ENCODE measurements at regions not wholly inside any gene's neighbourhood (a gene's known extent, or its start where the extent isn't known, plus 50 kb on each side); places are given as distances from the start of the nearest gene placed in this dataset.

DNA sequence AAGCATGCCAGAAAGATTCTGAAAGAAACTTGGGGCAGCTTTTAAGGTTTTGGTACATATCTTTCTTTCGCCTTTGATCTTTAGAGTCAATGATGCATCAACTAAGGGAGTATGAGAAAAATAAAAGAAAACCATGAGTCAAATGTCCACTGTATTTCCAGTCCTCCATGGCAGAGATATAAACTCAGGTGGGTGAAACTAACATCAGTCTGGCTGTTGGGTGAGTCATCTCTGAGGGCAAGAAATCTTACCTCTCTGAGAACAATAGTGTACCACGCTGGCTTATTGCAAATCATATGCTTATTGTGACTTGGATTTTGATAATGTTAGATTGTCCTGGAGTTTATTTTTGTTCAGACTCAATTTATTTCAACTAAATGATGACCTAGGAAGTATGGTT lies 521.0 kb downstream of the PLCL1 start:
- no peak overlapping the region for H3K4me3 ChIP-seq (ENCODE audit: low read depth, low read length)
- TF ChIP-seq, protein P1, sequence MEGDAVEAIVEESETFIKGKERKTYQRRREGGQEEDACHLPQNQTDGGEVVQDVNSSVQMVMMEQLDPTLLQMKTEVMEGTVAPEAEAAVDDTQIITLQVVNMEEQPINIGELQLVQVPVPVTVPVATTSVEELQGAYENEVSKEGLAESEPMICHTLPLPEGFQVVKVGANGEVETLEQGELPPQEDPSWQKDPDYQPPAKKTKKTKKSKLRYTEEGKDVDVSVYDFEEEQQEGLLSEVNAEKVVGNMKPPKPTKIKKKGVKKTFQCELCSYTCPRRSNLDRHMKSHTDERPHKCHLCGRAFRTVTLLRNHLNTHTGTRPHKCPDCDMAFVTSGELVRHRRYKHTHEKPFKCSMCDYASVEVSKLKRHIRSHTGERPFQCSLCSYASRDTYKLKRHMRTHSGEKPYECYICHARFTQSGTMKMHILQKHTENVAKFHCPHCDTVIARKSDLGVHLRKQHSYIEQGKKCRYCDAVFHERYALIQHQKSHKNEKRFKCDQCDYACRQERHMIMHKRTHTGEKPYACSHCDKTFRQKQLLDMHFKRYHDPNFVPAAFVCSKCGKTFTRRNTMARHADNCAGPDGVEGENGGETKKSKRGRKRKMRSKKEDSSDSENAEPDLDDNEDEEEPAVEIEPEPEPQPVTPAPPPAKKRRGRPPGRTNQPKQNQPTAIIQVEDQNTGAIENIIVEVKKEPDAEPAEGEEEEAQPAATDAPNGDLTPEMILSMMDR (conservative IDR thresholded peaks at IDR 0.05; ENCODE audit: low read depth, low read length): no peak
- no peak for DNase-seq (ENCODE audit: low read depth)

DNA sequence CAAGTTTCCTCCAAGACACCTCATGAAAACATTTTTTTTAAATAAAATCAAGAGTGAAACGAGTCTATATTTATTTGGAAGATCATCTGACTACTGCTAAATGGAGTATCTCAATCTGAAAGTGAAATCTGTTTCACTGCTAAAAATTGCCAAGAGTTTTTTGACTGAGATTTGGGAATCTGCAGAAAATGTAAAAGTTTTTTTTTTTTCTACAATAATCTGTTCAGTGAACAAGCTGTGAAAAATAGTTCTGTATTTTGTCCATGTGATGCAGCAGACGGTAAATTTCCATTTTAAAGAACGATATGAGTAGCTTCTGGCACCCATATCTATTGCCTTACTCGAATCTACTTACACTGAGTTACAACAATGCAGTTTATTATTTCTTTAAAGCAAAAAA lies 519.7 kb downstream of the PLCL1 start:
- H3K4me3 ChIP-seq (ENCODE audit: low read depth, low read length): no peak overlapping the region
- no peak for DNase-seq (ENCODE audit: low read depth)
- TF ChIP-seq, protein P1 (conservative IDR thresholded peaks at IDR 0.05; ENCODE audit: low read depth, low read length): no peak

DNA sequence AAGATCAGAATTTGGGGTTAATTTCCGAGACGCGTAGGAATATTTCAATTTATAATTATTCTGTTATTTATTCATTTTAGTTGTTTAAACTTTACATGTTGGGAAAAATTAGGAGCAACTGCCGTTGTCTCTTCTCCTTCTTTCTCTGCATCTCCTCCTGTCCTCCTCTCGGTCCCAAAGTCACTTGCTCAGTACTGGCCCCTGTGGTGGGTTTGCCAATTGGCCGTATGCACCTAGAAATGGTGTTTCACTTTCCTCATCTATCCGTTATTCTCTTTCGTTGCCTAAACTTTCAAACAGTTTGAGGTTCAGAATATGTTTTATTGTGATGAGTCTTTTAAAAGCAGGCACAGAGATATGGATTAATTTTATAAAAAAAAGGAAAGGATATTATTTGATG lies 517.9 kb downstream of the PLCL1 start:
- no peak overlapping the region for H3K4me3 ChIP-seq (ENCODE audit: low read depth, low read length)
- TF ChIP-seq, protein P1 (conservative IDR thresholded peaks at IDR 0.05; ENCODE audit: low read depth, low read length): peak; percentile 41

DNA sequence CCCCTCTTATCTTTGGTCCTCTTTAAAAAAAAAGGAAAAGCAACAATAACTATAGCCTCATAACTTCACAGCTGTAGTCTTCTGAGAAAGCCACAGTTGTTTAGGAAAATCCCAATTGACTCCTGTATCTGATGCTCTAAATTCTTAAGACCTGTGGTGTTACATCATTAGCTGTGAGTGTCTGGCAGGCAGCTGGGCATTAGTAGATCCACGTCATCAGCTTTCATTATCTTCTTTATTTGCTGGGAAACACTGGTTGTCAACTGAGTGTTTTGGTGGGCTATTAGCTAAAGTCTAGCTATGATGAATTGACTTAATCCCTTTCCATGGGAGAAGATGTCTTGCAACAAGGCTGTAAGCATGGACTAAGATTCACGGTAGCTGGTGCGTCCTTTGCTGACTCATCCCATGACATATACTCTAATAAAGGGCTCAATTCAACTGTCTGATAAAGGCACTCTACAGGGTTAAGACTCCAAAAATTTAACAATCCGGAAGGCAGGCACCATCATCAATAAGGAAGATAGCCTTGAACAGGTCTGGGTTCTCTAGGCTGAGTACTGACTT lies 517.2 kb downstream of the PLCL1 start:
- no peak for DNase-seq (ENCODE audit: low read depth)
- TF ChIP-seq, protein P1 (conservative IDR thresholded peaks at IDR 0.05; ENCODE audit: low read depth, low read length): no peak
- H3K4me3 ChIP-seq (ENCODE audit: low read depth, low read length): no peak overlapping the region

More for the DNA sequence above, 517.9 kb downstream of the PLCL1 start:
- DNase-seq (ENCODE audit: low read depth): no peak

DNA sequence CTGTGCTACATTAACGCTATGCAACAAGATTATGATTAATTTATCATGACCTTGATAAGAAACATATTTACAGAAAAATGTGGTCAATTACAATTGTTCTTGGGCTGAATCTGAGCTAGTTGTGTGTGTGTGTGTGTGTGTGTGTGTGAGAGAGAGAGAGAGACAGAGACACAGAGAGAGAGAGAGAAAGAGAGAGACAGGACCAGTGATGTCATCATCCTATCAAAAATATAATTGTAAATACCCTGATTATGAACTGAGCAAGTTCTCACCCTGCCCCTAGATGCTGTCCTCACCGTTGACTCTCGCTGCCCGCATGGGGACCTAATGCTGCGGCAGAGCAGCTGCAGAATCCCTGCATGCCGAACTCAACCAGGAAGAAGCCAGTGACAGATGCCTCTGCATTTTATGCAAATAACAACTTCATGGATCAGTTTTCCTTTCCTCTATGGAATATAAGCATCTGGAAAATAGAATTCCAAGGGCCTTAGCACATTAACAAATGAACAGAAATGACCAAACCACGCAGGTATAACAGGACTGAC lies 512.5 kb downstream of the PLCL1 start:
- DNase-seq (ENCODE audit: low read depth): no peak
- H3K4me3 ChIP-seq (ENCODE audit: low read depth, low read length): no peak overlapping the region
- TF ChIP-seq, protein P1 (conservative IDR thresholded peaks at IDR 0.05; ENCODE audit: low read depth, low read length): no peak

DNA sequence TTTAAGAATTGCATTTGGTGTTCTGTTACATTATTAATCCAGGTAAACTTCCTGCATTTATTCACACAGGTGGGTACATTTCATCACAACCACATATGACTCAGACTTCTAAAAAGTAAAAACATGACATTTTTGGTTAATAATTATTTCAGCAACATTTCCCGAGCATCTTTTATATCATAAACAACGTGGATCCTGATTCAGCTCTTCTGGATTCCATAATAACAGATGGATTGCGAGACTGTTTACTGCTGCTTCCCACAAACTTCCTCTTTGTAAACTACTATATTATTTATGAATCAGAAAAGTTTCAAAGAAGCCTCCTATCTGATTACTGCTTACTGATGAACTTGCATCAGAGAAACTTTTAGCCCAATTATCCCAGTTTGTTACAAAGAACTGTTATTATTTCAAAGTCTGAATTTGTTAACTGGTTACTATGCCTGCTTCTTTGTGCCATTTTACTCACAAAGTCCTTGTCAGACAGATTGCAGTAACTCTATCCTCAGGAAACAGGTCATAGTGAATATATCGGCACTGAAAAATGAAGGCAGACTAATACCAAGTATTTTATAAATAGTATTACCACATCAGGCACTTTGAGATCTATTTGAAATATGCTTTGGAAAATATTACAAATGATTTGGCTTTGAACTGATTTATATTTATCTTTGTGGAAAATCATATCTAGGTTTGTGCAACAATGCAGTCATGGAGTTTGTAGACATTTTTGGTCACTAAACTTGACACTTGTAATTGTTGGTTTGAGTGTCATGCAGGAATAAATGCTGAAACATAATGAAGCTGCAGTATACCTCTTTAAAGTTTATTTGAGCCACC lies 511.6 kb downstream of the PLCL1 start:
- TF ChIP-seq, protein P1 (conservative IDR thresholded peaks at IDR 0.05; ENCODE audit: low read depth, low read length): no peak
- no peak overlapping the region for H3K4me3 ChIP-seq (ENCODE audit: low read depth, low read length)
- DNase-seq (ENCODE audit: low read depth): no peak

Data from choroid plexus epithelial cell (primary cell).